ENCODE measurements at regions not wholly inside any gene's neighbourhood (a gene's known extent, or its start where the extent isn't known, plus 50 kb on each side); places are given as distances from the start of the nearest gene placed in this dataset.
"Not testable (repeated sequence)": the region's sequence is repeated elsewhere in the genome, so short reads cannot be mapped to it uniquely, and the experiment has no call there.

- no peaks in the 10 kb centered on the region for H3K9me3 Mint-ChIP-seq (ENCODE audit: unreplicated experiment)
- TF ChIP-seq CTCF (IDR thresholded peaks at IDR 0.05; ENCODE audit: partially characterized antibody, unreplicated experiment) = no peak
- H3K27ac Mint-ChIP-seq (ENCODE audit: unreplicated experiment) = no peak overlapping the region
- H3K4me1 Mint-ChIP-seq (ENCODE audit: low read depth, unreplicated experiment) = peaks cover 2% of the 10 kb centered on the region
- no peaks in the 10 kb centered on the region for H3K36me3 Mint-ChIP-seq (ENCODE audit: unreplicated experiment)
- DNase-seq = no peak
- no peak overlapping the region for H3K4me3 Mint-ChIP-seq (ENCODE audit: unreplicated experiment)
- peaks cover 2% of the 10 kb centered on the region for H3K27me3 Mint-ChIP-seq (ENCODE audit: unreplicated experiment)
These were observed 93.4 kb upstream of the CLINT1 start for GRCh38 chr5:157952374-157952685.

GRCh38 chr5:157951673-157952373, 92.9 kb upstream of the CLINT1 start:
- Mint-ChIP-seq H3K27me3 (ENCODE audit: unreplicated experiment) (peaks cover 2% of the 10 kb centered on the region), H3K36me3 (ENCODE audit: unreplicated experiment) (no peaks in the 10 kb centered on the region), H3K9me3 (ENCODE audit: unreplicated experiment) (no peaks in the 10 kb centered on the region), H3K4me1 (ENCODE audit: low read depth, unreplicated experiment) (peaks cover 2% of the 10 kb centered on the region), H3K27ac (ENCODE audit: unreplicated experiment) (no peak overlapping the region), H3K4me3 (ENCODE audit: unreplicated experiment) (no peak overlapping the region)
- no peak for DNase-seq
- no peak for TF ChIP-seq CTCF (IDR thresholded peaks at IDR 0.05; ENCODE audit: partially characterized antibody, unreplicated experiment)

GRCh38 chr5:157949520-157949919, 90.6 kb upstream of the CLINT1 start:
- H3K27ac Mint-ChIP-seq (ENCODE audit: unreplicated experiment) = no peak overlapping the region
- peaks cover 2% of the 10 kb centered on the region for H3K4me1 Mint-ChIP-seq (ENCODE audit: low read depth, unreplicated experiment)
- H3K27me3 Mint-ChIP-seq (ENCODE audit: unreplicated experiment) = peaks cover 4% of the 10 kb centered on the region
- H3K9me3 Mint-ChIP-seq (ENCODE audit: unreplicated experiment) = peaks cover 2% of the 10 kb centered on the region
- DNase-seq = no peak
- no peak for TF ChIP-seq CTCF (IDR thresholded peaks at IDR 0.05; ENCODE audit: partially characterized antibody, unreplicated experiment)
- no peaks in the 10 kb centered on the region for H3K36me3 Mint-ChIP-seq (ENCODE audit: unreplicated experiment)
- H3K4me3 Mint-ChIP-seq (ENCODE audit: unreplicated experiment) = no peak overlapping the region

GRCh38 chr5:157948738-157949410, 89.9 kb upstream of the CLINT1 start:
- peak overlapping the region; percentile 3 for H3K4me3 Mint-ChIP-seq (ENCODE audit: unreplicated experiment)
- H3K27ac Mint-ChIP-seq (ENCODE audit: unreplicated experiment) = no peak overlapping the region
- H3K4me1 Mint-ChIP-seq (ENCODE audit: low read depth, unreplicated experiment) = peaks cover 2% of the 10 kb centered on the region
- peaks cover 2% of the 10 kb centered on the region for H3K9me3 Mint-ChIP-seq (ENCODE audit: unreplicated experiment)
- peak; percentile 47 for TF ChIP-seq CTCF (IDR thresholded peaks at IDR 0.05; ENCODE audit: partially characterized antibody, unreplicated experiment)
- H3K27me3 Mint-ChIP-seq (ENCODE audit: unreplicated experiment) = peaks cover 4% of the 10 kb centered on the region
- DNase-seq = peak; percentile 87
- no peaks in the 10 kb centered on the region for H3K36me3 Mint-ChIP-seq (ENCODE audit: unreplicated experiment)

- DNase-seq = no peak
- H3K9me3 Mint-ChIP-seq (ENCODE audit: unreplicated experiment) = peaks cover 2% of the 10 kb centered on the region
- H3K27ac Mint-ChIP-seq (ENCODE audit: unreplicated experiment) = no peak overlapping the region
- TF ChIP-seq CTCF (IDR thresholded peaks at IDR 0.05; ENCODE audit: partially characterized antibody, unreplicated experiment) = no peak
- no peaks in the 10 kb centered on the region for H3K36me3 Mint-ChIP-seq (ENCODE audit: unreplicated experiment)
- peaks cover 4% of the 10 kb centered on the region for H3K27me3 Mint-ChIP-seq (ENCODE audit: unreplicated experiment)
- no peak overlapping the region for H3K4me3 Mint-ChIP-seq (ENCODE audit: unreplicated experiment)
- peaks cover 2% of the 10 kb centered on the region for H3K4me1 Mint-ChIP-seq (ENCODE audit: low read depth, unreplicated experiment)
These were observed 88.2 kb upstream of the CLINT1 start for GRCh38 chr5:157947156-157947555.

- not testable (repeated sequence) for H3K9me3 Mint-ChIP-seq (ENCODE audit: unreplicated experiment); H3K27me3 Mint-ChIP-seq (ENCODE audit: unreplicated experiment); H3K4me1 Mint-ChIP-seq (ENCODE audit: low read depth, unreplicated experiment); DNase-seq; H3K4me3 Mint-ChIP-seq (ENCODE audit: unreplicated experiment); H3K27ac Mint-ChIP-seq (ENCODE audit: unreplicated experiment); H3K36me3 Mint-ChIP-seq (ENCODE audit: unreplicated experiment)
These were observed 86.9 kb upstream of the CLINT1 start for GRCh38 chr5:157945822-157946221.

Data from glutamatergic neuron (in vitro differentiated cells).